Hepatocyte (in vitro differentiated cells): ENCODE measurements at regions not wholly inside any gene's neighbourhood (a gene's known extent, or its start where the extent isn't known, plus 50 kb on each side); places are given as distances from the start of the nearest gene placed in this dataset.

Experiments used
- CTCF ChIP-seq: fragments of 200-600 bp; sonication (generic); IDR thresholded peaks from 2 replicates; pipeline ENCODE4 v1.5.1; 2016; ENCODE audit warnings: antibody characterized with exemption, mild to moderate bottlenecking; ENCODE audit not compliant: poor library complexity
- EZH2 ChIP-seq: fragments of 200-600 bp; sonication (generic); IDR thresholded peaks from 2 replicates; pipeline ENCODE4 v1.6.1; 2016; ENCODE audit warnings: antibody characterized with exemption, mild to moderate bottlenecking, borderline replicate concordance

GRCh38 chr3:127063916-127064315 is 81.0 kb downstream of the PLXNA1 start:
- TF ChIP-seq EZH2 (no peak), CTCF (no peak)
